Hepatocyte (in vitro differentiated cells): ENCODE measurements at regions not wholly inside any gene's neighbourhood (a gene's known extent, or its start where the extent isn't known, plus 50 kb on each side); places are given as distances from the start of the nearest gene placed in this dataset.

Experiments
- CTCF ChIP-seq: fragments of 200-600 bp; sonication (generic); IDR thresholded peaks from 2 replicates; pipeline ENCODE4 v1.5.1; 2016; ENCODE audit warnings: antibody characterized with exemption, mild to moderate bottlenecking; ENCODE audit not compliant: poor library complexity
- EZH2 ChIP-seq: fragments of 200-600 bp; sonication (generic); IDR thresholded peaks from 2 replicates; pipeline ENCODE4 v1.6.1; 2016; ENCODE audit warnings: antibody characterized with exemption, mild to moderate bottlenecking, borderline replicate concordance

- TF ChIP-seq EZH2 (no peak), CTCF (no peak)
Measured at GRCh38 chr2:122532072-122532344, 776.6 kb downstream of the TSN start.
